ENCODE measurements at regions not wholly inside any gene's neighbourhood (a gene's known extent, or its start where the extent isn't known, plus 50 kb on each side); places are given as distances from the start of the nearest gene placed in this dataset.

GRCh38 chr13:24614306-24615080 lies 65.7 kb upstream of the ATP12A start:
- no peak for TF ChIP-seq CTCF (IDR thresholded peaks at IDR 0.05; ENCODE audit: borderline replicate concordance, insufficient read depth, low read depth, low read length)
- H3K4me3 ChIP-seq (ENCODE audit: low read depth, low read length) = no peak overlapping the region

DNA sequence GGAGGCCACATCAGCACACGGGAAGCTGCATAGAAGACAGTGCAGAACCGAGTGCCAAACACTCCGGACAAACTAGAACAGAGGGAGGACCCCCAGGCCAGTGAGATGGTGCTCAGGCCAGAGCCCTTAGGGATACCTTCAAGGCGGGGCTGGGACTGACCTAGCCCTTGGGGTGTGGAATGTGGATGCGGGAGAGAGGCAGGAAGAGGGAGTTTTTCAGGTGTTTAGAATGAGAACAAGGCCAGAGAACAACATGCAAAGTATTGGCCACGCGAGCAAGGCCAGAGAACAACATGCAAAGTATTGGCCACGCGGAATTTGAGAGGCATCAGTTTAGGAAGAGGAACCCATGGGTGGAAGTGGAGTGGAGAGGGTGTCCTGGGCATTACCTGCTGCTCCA lies 65.1 kb upstream of the ATP12A start:
- H3K4me3 ChIP-seq (ENCODE audit: low read depth, low read length) = no peak overlapping the region
- no peak for TF ChIP-seq CTCF (IDR thresholded peaks at IDR 0.05; ENCODE audit: borderline replicate concordance, insufficient read depth, low read depth, low read length)

DNA sequence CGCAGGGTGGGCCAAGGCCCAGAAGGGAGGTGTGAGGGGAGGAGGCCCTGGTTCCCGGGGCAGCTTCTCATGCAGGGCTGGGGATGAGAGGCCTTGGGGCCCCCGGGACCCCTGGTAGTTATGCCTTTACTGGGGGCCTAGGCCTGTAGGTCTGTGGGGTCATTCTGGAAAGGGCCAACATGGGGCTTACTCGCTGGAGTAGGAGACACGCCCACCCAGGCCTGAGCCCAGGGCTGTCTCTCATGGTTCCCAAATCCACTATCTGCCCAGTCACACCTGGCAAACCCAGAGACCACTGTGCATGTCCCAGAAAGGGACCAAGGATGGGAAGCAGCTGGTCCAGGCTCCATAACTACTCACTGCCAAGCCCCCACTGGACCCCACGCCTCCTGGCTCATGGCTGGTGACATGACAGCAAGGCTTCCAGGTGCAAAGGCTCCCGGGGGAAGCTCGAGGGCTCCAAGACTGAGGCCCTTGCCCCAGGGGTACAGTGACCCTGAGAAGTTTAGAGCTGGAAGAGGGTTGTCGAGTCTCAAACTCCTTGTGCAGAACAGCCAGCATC lies 64.2 kb upstream of the ATP12A start:
- no peak for TF ChIP-seq CTCF (IDR thresholded peaks at IDR 0.05; ENCODE audit: borderline replicate concordance, insufficient read depth, low read depth, low read length)
- no peak overlapping the region for H3K4me3 ChIP-seq (ENCODE audit: low read depth, low read length)

DNA sequence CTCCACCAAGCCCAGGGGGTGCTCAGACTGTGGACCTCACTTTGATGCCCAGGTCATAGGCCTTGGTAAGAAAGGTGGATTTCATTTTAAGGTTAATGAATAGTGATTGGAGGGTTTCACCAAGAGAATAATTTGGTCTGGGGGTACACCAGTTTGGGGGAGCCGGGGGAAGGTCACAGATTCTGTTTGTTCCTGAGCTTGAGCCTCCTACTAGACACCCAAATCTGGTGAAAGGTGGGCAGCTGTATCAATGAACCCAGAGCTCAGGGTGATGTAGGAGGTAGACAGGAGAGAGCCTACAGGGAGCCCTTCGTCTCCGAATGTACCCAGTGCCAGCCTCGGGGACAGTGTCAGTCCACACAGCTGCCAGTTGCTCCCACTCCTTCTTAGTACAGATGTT lies 63.7 kb upstream of the ATP12A start:
- no peak overlapping the region for H3K4me3 ChIP-seq (ENCODE audit: low read depth, low read length)
- no peak for TF ChIP-seq CTCF (IDR thresholded peaks at IDR 0.05; ENCODE audit: borderline replicate concordance, insufficient read depth, low read depth, low read length)

- TF ChIP-seq CTCF (IDR thresholded peaks at IDR 0.05; ENCODE audit: borderline replicate concordance, insufficient read depth, low read depth, low read length) = no peak
- no peak overlapping the region for H3K4me3 ChIP-seq (ENCODE audit: low read depth, low read length)
Observed at GRCh38 chr13:24617256-24618010, 62.8 kb upstream of the ATP12A start.

DNA sequence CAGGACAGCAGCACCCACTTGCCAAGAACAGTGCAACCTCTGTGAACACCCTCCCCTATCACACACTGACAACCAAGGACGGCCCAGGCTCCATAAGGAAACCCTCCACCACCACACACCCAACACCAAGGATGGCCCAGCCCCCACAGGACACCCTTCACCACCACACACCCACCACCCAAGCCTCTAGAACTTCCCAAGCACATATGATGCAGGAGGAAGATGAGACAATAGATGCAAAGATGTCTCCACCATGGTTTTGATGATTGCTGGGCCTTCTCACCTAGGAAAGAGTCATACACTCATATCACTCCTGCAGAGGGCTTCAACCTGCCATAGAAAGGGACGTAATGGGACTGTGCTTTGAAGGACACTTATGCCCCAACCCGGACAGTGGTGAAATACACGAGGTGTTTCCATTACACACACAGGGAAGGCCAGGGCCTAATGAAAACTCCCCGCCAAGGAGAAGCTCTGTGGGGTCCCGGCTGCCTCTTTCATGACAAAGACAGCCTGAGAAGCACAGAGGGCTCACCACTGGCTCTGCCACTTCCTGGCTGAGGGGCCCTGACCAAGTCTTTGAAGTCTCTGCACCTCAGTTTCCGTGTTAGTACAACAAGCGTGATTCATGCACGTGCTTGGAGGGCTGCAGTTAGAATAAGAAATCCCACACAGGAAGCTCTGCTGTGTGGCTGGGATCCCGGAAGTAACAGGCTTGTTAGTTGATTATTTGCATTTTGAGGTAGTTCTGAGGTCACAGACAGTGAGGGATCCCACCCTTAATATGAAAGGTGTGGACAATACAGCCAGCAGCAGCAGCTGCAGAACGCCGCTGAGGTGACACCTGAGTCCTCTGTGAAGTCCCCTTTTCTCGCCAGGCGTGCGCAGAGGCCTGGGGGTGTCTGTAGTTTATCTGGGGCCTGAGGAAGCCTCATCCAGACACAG lies 61.9 kb upstream of the ATP12A start:
- H3K4me3 ChIP-seq (ENCODE audit: low read depth, low read length) = no peak overlapping the region
- no peak for TF ChIP-seq CTCF (IDR thresholded peaks at IDR 0.05; ENCODE audit: borderline replicate concordance, insufficient read depth, low read depth, low read length)
